ENCODE measurements at regions not wholly inside any gene's neighbourhood (a gene's known extent, or its start where the extent isn't known, plus 50 kb on each side); places are given as distances from the start of the nearest gene placed in this dataset.

- Histone ChIP-seq H3K36me3 (ENCODE audit: low read depth) (no peaks in the 10 kb centered on the region), H3K4me1 (ENCODE audit: low read depth) (peaks cover 8% of the 10 kb centered on the region), H3K9me3 (no peaks in the 10 kb centered on the region), H3K4me3 (no peak overlapping the region)
- DNase-seq (no peak), ATAC-seq (no peak)
- TF ChIP-seq CTCF (IDR thresholded peaks at IDR 0.05) = no peak
- intact Hi-C loops (cut with DNase I, micrococcal nuclease) = no loop called here
Observed at GRCh38 chr12:75882421-75882820, 149.2 kb downstream of the PHLDA1 start.

GRCh38 chr12:75881920-75882319 is 149.7 kb downstream of the PHLDA1 start:
- Histone ChIP-seq H3K4me3 (no peak overlapping the region), H3K4me1 (ENCODE audit: low read depth) (peaks cover 8% of the 10 kb centered on the region), H3K9me3 (no peaks in the 10 kb centered on the region), H3K36me3 (ENCODE audit: low read depth) (no peaks in the 10 kb centered on the region)
- ATAC-seq (no peak), DNase-seq (no peak)
- no peak for TF ChIP-seq CTCF (IDR thresholded peaks at IDR 0.05)
- intact Hi-C loops (cut with DNase I, micrococcal nuclease) = no loop called here

GRCh38 chr12:75877763-75878621 is 153.6 kb downstream of the PHLDA1 start:
- intact Hi-C loops (cut with DNase I, micrococcal nuclease) = no loop called here
- no peak for DNase-seq
- Histone ChIP-seq H3K4me1 (ENCODE audit: low read depth) (peaks cover 8% of the 10 kb centered on the region), H3K36me3 (ENCODE audit: low read depth) (no peaks in the 10 kb centered on the region), H3K4me3 (no peak overlapping the region), H3K9me3 (no peaks in the 10 kb centered on the region)
- no peak for ATAC-seq
- no peak for TF ChIP-seq CTCF (IDR thresholded peaks at IDR 0.05)

- intact Hi-C loops (cut with DNase I, micrococcal nuclease) = no loop called here
- Histone ChIP-seq H3K36me3 (ENCODE audit: low read depth) (no peaks in the 10 kb centered on the region), H3K4me1 (ENCODE audit: low read depth) (peaks cover 8% of the 10 kb centered on the region), H3K9me3 (no peaks in the 10 kb centered on the region), H3K4me3 (no peak overlapping the region)
- TF ChIP-seq CTCF (IDR thresholded peaks at IDR 0.05) = no peak
- ATAC-seq (no peak), DNase-seq (no peak)
Observed at GRCh38 chr12:75876832-75877762, 154.5 kb downstream of the PHLDA1 start.

- H3K36me3 ChIP-seq (ENCODE audit: low read depth) = no peaks in the 10 kb centered on the region
- no peak for ATAC-seq
- H3K4me3 ChIP-seq = no peak overlapping the region
- intact Hi-C loops (cut with DNase I, micrococcal nuclease) = no loop called here
- H3K9me3 ChIP-seq = no peaks in the 10 kb centered on the region
- peaks cover 4% of the 10 kb centered on the region for H3K4me1 ChIP-seq (ENCODE audit: low read depth)
- no peak for TF ChIP-seq CTCF (IDR thresholded peaks at IDR 0.05)
- DNase-seq = no peak
Observed at GRCh38 chr12:75874441-75874840, 157.1 kb downstream of the PHLDA1 start.

Data from mucosa of descending colon (tissue), 3 donors.